IMR-90 (cell line): ENCODE measurements at regions not wholly inside any gene's neighbourhood (a gene's known extent, or its start where the extent isn't known, plus 50 kb on each side); places are given as distances from the start of the nearest gene placed in this dataset.

Experiments used
- ATAC-seq: fragments of 200-7000 bp; cut with Tn5 transposase; 2 replicates; pipeline ENCODE4 v1.9.1; 2020; ENCODE audit warnings: low read depth, mild to moderate bottlenecking, moderate library complexity
- BruUV-seq: library from RNA; stranded (reverse); fragments of 400-500 nt; replicated peaks from 2 replicates; lab custom pipeline; 2021; lab: Mats Ljungman, UMichigan
- CTCF ChIA-PET: fragments of 300-600 bp; formaldehyde crosslinking; extraction: SDS; loops from one replicate; lab custom pipeline; 2021; ENCODE audit warnings: antibody characterized with exemption; lab: Yijun Ruan, JAX
- POLR2A ChIA-PET: fragments of 300-600 bp; sonication (Branson Sonifier 250); formaldehyde crosslinking; loops from one replicate; lab custom pipeline; 2022; ENCODE audit warnings: antibody characterized with exemption; ENCODE audit not compliant: unreplicated experiment; lab: Charles Lee
- DNase-seq: peaks from one replicate; pipeline ENCODE4 v3.0.0; 2013
- H2AFZ ChIP-seq: replicated peaks from 2 replicates; pipeline ENCODE3; 2013; ENCODE audit warnings: low read length, mild to moderate bottlenecking; ENCODE audit not compliant: poor library complexity
- H2AK5ac ChIP-seq: 2 replicates; pipeline ENCODE4 v1.6.1; 2013; ENCODE audit warnings: low read depth, low read length, inconsistent platforms
- H2AK9ac ChIP-seq: replicated peaks from 2 replicates; pipeline ENCODE3; 2013; ENCODE audit warnings: mild to moderate bottlenecking, low read depth, low read length, moderate library complexity; ENCODE audit not compliant: poor library complexity
- H2BK120ac ChIP-seq: 2 replicates; pipeline ENCODE4 v1.6.1; 2013; ENCODE audit warnings: low read depth, low read length, inconsistent platforms
- H2BK15ac ChIP-seq: 3 replicates; pipeline ENCODE4 v1.6.1; 2013; ENCODE audit warnings: low read depth, low read length, inconsistent platforms
- H2BK20ac ChIP-seq: 2 replicates; pipeline ENCODE4 v1.6.1; 2013; ENCODE audit warnings: low read depth, mild to moderate bottlenecking, inconsistent platforms, low read length, moderate library complexity
- H2BK5ac ChIP-seq: 2 replicates; pipeline ENCODE4 v1.6.1; 2013; ENCODE audit warnings: mild to moderate bottlenecking, low read depth, low read length, inconsistent platforms; ENCODE audit not compliant: poor library complexity, severe bottlenecking
- H3K14ac ChIP-seq: replicated peaks from 2 replicates; pipeline ENCODE4 v1.6.1; 2013; ENCODE audit warnings: low read depth, low read length, inconsistent platforms
- H3K18ac ChIP-seq: 2 replicates; pipeline ENCODE4 v1.6.1; 2013; ENCODE audit warnings: low read depth, low read length, control low read depth
- H3K23ac ChIP-seq: 2 replicates; pipeline ENCODE4 v1.6.1; 2013; ENCODE audit warnings: low read depth, low read length, inconsistent platforms
- H3K27ac ChIP-seq: 2 replicates; pipeline ENCODE4 v1.5.1; 2013; ENCODE audit warnings: mild to moderate bottlenecking, control low read depth, low read length; ENCODE audit not compliant: insufficient read depth
- H3K27me3 ChIP-seq: 2 replicates; pipeline ENCODE4 v1.6.1; 2013; ENCODE audit warnings: low read length; ENCODE audit not compliant: control insufficient read depth, insufficient read depth
- H3K36me3 ChIP-seq: 2 replicates; pipeline ENCODE4 v1.6.1; 2013; ENCODE audit warnings: low read length, mixed read lengths; ENCODE audit not compliant: control insufficient read depth, insufficient read depth
- H3K4ac ChIP-seq: 2 replicates; pipeline ENCODE4 v1.6.1; 2013; ENCODE audit warnings: low read depth, low read length, inconsistent platforms
- H3K4me1 ChIP-seq: 2 replicates; pipeline ENCODE4 v1.6.1; 2013; ENCODE audit warnings: low read length, mixed read lengths; ENCODE audit not compliant: control insufficient read depth, insufficient read depth
- H3K4me2 ChIP-seq: 2 replicates; pipeline ENCODE4 v1.6.1; 2013; ENCODE audit warnings: low read depth, mild to moderate bottlenecking, control low read depth, low read length, moderate library complexity
- H3K4me3 ChIP-seq: 2 replicates; pipeline ENCODE4 v1.5.1; 2013; ENCODE audit warnings: low read depth, mild to moderate bottlenecking, control low read depth, low read length, moderate library complexity; ENCODE audit not compliant: insufficient read depth
- H3K56ac ChIP-seq: 2 replicates; pipeline ENCODE4 v1.6.1; 2013; ENCODE audit warnings: low read length, inconsistent platforms; ENCODE audit not compliant: insufficient read depth; ENCODE audit errors: extremely low read depth
- H3K79me1 ChIP-seq, 2 experiments: 2 replicates each; pipeline ENCODE4 v1.6.1; 2013; ENCODE audit warnings: low read length in 2 of 2, inconsistent platforms in 1 of 2, low read depth in 1 of 2
- H3K9ac ChIP-seq: 2 replicates; pipeline ENCODE4 v1.6.1; 2013; ENCODE audit warnings: low read depth, low read length, control low read depth
- H3K9me1 ChIP-seq: 2 replicates; pipeline ENCODE4 v1.6.1; 2013; ENCODE audit warnings: low read length, inconsistent platforms; ENCODE audit not compliant: insufficient read depth
- H3K9me3 ChIP-seq: 2 replicates; pipeline ENCODE4 v1.6.1; 2013; ENCODE audit warnings: low read length; ENCODE audit not compliant: control insufficient read depth, insufficient read depth
- H4K20me1 ChIP-seq: 2 replicates; pipeline ENCODE4 v1.6.1; 2013; ENCODE audit warnings: low read length, inconsistent platforms; ENCODE audit not compliant: insufficient read depth
- H4K5ac ChIP-seq: 2 replicates; pipeline ENCODE4 v1.6.1; 2013; ENCODE audit warnings: mild to moderate bottlenecking, low read depth, low read length, control low read depth
- H4K8ac ChIP-seq, 2 experiments: 2 replicates each; pipeline ENCODE4 v1.6.1; 2013; ENCODE audit warnings: low read depth in 2 of 2, low read length in 2 of 2, control low read depth in 1 of 2, inconsistent platforms in 1 of 2
- H4K91ac ChIP-seq: 2 replicates; pipeline ENCODE4 v1.6.1; 2013; ENCODE audit warnings: low read depth, low read length, inconsistent platforms; ENCODE audit not compliant: insufficient read depth
- ELK1 ChIP-seq: fragments of 150-350 bp; IDR thresholded peaks from 2 replicates; pipeline ENCODE4 v1.6.1; 2016; ENCODE audit warnings: low read depth, mild to moderate bottlenecking, low read length, moderate library complexity, borderline replicate concordance
- WGBS, 2 experiments: methylation state at CpG; one replicate each; pipeline versions ENCODE4 v1.1.5 to v1.1.7; 2013; ENCODE audit warnings: missing lambda C conversion rate in 2 of 2; ENCODE audit not compliant: insufficient read length in 1 of 2; ENCODE audit errors: extremely low coverage in 2 of 2; 5-methylcytosine and 5-hydroxymethylcytosine counted together
- dilution Hi-C: fragments of 300-500 bp; cut with HindIII; formaldehyde crosslinking; loops from one replicate; pipeline ENCODE4 v1.14.3; 2018; ENCODE audit warnings: low sequenced_read_pairs; ENCODE audit not compliant: unreplicated experiment
- in situ Hi-C: fragments of 300-500 bp; cut with MboI; formaldehyde crosslinking; loops from 3 replicates; pipeline ENCODE4 v1.14.3; 2019; ENCODE audit warnings: low sequenced_read_pairs, inconsistent platforms, mixed read lengths
- intact Hi-C: fragments of 100-400 bp; cut with micrococcal nuclease; formaldehyde crosslinking; loops from 2 replicates; pipeline ENCODE4 v1.10.0; 2022

GRCh38 chr11:86181379-86181778 is 63.2 kb upstream of the EED start:
- H4K8ac ChIP-seq = no peak overlapping the region
- no peaks in the 10 kb centered on the region for H3K9me3 ChIP-seq
- no peak overlapping the region for H3K4ac ChIP-seq
- no peak overlapping the region for H4K5ac ChIP-seq
- DNase-seq (no peak), ATAC-seq (no peak)
- H3K9ac ChIP-seq = no peak overlapping the region
- in situ Hi-C loops (no loop called here), intact Hi-C loops (no loop called here), dilution Hi-C loops (no loop called here)
- H2BK120ac ChIP-seq = no peak overlapping the region
- H3K23ac ChIP-seq = no peak overlapping the region
- H3K9me1 ChIP-seq = peaks cover 21% of the 10 kb centered on the region
- H3K18ac ChIP-seq = no peak overlapping the region
- no peak overlapping the region for H2AFZ ChIP-seq
- H3K14ac ChIP-seq = no peak overlapping the region
- no peak for TF ChIP-seq ELK1
- no peak overlapping the region for H3K27ac ChIP-seq
- no peak overlapping the region for H3K56ac ChIP-seq
- H4K91ac ChIP-seq = no peak overlapping the region
- H2BK5ac ChIP-seq = no peak overlapping the region
- no peaks in the 10 kb centered on the region for H3K36me3 ChIP-seq
- H3K27me3 ChIP-seq = no peaks in the 10 kb centered on the region
- H3K4me1 ChIP-seq = peaks cover 15% of the 10 kb centered on the region
- no peak overlapping the region for H3K4me3 ChIP-seq
- WGBS, 2 experiments = 100% methylated on average over 1 of the region's 4 CpGs; no CpG with 5 or more reads in 1 of the 2 experiments
- no TSS peak for BruUV-seq
- H3K79me1 ChIP-seq = peaks cover 0 to 18% of the 10 kb centered on the region in 2 experiments; a peak in 1 of 4 replicates
- no peaks in the 10 kb centered on the region for H4K20me1 ChIP-seq
- ChIA-PET POLR2A (no interaction called here), CTCF (interaction anchor here (1.0 kb wide), 1 partner anchor 12 kb away, joined by 4 read pairs; no protein-coding TSS in a partner anchor)
- no peak overlapping the region for H2AK9ac ChIP-seq
- no peak overlapping the region for H2BK15ac ChIP-seq
- H2AK5ac ChIP-seq = peak overlapping the region; percentile 23; the same call in 1 of the 2 replicates
- no peak overlapping the region for H3K4me2 ChIP-seq
- H2BK20ac ChIP-seq = no peak overlapping the region
